HCT116 (cell line): ENCODE measurements at regions not wholly inside any gene's neighbourhood (a gene's known extent, or its start where the extent isn't known, plus 50 kb on each side); places are given as distances from the start of the nearest gene placed in this dataset.

Source experiments
- ATAC-seq: fragments of 200-7000 bp; cut with Tn5 transposase; 2 replicates; pipeline ENCODE4 v1.9.1; 2020; ENCODE audit warnings: mild to moderate bottlenecking, moderate library complexity
- BruUV-seq: library from RNA; stranded (reverse); fragments of 400-500 nt; replicated peaks from 2 replicates; lab custom pipeline; 2021; lab: Mats Ljungman, UMichigan
- CTCF ChIA-PET: fragments of 300-600 bp; sonication (Branson Sonifier 250); formaldehyde crosslinking; loops from one replicate; lab custom pipeline; 2021; ENCODE audit warnings: antibody characterized with exemption; lab: Charles Lee
- POLR2A ChIA-PET: fragments of 300-600, 350-600 bp; sonication (Branson Sonifier 250); formaldehyde crosslinking; loops from one replicate; lab custom pipeline; 2021; ENCODE audit warnings: antibody characterized with exemption; lab: Charles Lee
- RAD21 ChIA-PET, 2 experiments: fragments of 300-600 bp; sonication (Branson Sonifier 250); formaldehyde crosslinking; loops; one replicate each; lab custom pipeline; 2023; ENCODE audit warnings: low total read pairs in 2 of 2; ENCODE audit not compliant: uncharacterized antibody in 2 of 2, unreplicated experiment in 2 of 2, low non-redundant PET in 1 of 2; lab: Charles Lee
- DNase-seq: peaks from one replicate; pipeline ENCODE4 v3.0.0-alpha.2; 2010; ENCODE audit warnings: low read depth, low spot score
- H2AFZ ChIP-seq: fragments of 200-600 bp; shearing (Covaris generic), sonication (generic); 2 replicates; pipeline ENCODE4 v1.6.1; 2017; ENCODE audit warnings: low read depth, mixed run types, mixed read lengths, antibody characterized with exemption, low read length; ENCODE audit not compliant: poor library complexity, severe bottlenecking
- H3K27ac ChIP-seq: 2 replicates; pipeline ENCODE4 v1.5.1; 2012; ENCODE audit warnings: low read depth, low read length
- H3K27me3 ChIP-seq: fragments of 200-600 bp; sonication (generic); 2 replicates; pipeline ENCODE4 v1.6.1; 2016; ENCODE audit warnings: mixed run types, low read length, mixed read lengths; ENCODE audit not compliant: insufficient read depth
- H3K36me3 ChIP-seq, 2 experiments: fragments of 200-500 bp in 1 of 2; fragments of 200-600 bp in 1 of 2; sonication (Bioruptor generic) in 1 of 2; sonication (generic) in 1 of 2; 2 replicates each; pipeline versions ENCODE4 v1.5.1 to v1.6.1; 2014 to 2016; ENCODE audit warnings: low read length in 2 of 2, inconsistent platforms in 1 of 2, mixed read lengths in 1 of 2, mixed run types in 1 of 2; ENCODE audit not compliant: insufficient read depth in 2 of 2, control insufficient read depth in 1 of 2
- H3K4me1 ChIP-seq, 2 experiments: fragments of 200-600 bp in 1 of 2; sonication (generic) in 1 of 2; 2 replicates each; pipeline versions ENCODE4 v1.5.1 to v1.6.1; 2012 to 2017; ENCODE audit warnings: low read length in 2 of 2, inconsistent platforms in 1 of 2, mild to moderate bottlenecking in 1 of 2, mixed read lengths in 1 of 2, mixed run types in 1 of 2, moderate library complexity in 1 of 2; ENCODE audit not compliant: insufficient read depth in 2 of 2, control insufficient read depth in 1 of 2
- H3K4me2 ChIP-seq: fragments of 200-600 bp; sonication (generic); 2 replicates; pipeline ENCODE4 v1.6.1; 2017; ENCODE audit warnings: mixed run types, low read length, mixed read lengths
- H3K4me3 ChIP-seq, 2 experiments: fragments of 200-600 bp in 1 of 2; sonication (generic) in 1 of 2; replicated peaks in 1 of 2; 2 replicates each; pipeline ENCODE4 v1.5.1; 2011 to 2016; ENCODE audit warnings: low read length in 2 of 2, control low read depth in 1 of 2, low read depth in 1 of 2, mild to moderate bottlenecking in 1 of 2, mixed read lengths in 1 of 2, mixed run types in 1 of 2
- H3K79me2 ChIP-seq: fragments of 200-600 bp; sonication (generic); 2 replicates; pipeline ENCODE4 v1.6.1; 2017; ENCODE audit warnings: mild to moderate bottlenecking, mixed run types, low read length, moderate library complexity, mixed read lengths; ENCODE audit not compliant: insufficient read depth
- H3K9ac ChIP-seq: fragments of 200-600 bp; sonication (generic); 2 replicates; pipeline ENCODE4 v1.6.1; 2016; ENCODE audit warnings: low read length, mixed read lengths
- H3K9me2 ChIP-seq: fragments of 200-600 bp; sonication (generic), shearing (Covaris generic); 2 replicates; pipeline ENCODE4 v1.6.1; 2017; ENCODE audit warnings: mixed run types, mild to moderate bottlenecking, moderate library complexity; ENCODE audit not compliant: insufficient read depth
- H3K9me3 ChIP-seq, 2 experiments: fragments of 200-500 bp in 1 of 2; fragments of 200-600 bp in 1 of 2; sonication (Bioruptor generic) in 1 of 2; sonication (generic) in 1 of 2; 2 replicates each; pipeline ENCODE4 v1.6.1; 2014 to 2017; ENCODE audit warnings: low read length in 2 of 2, mixed read lengths in 2 of 2, inconsistent platforms in 1 of 2, low read depth in 1 of 2, mild to moderate bottlenecking in 1 of 2, mixed run types in 1 of 2, moderate library complexity in 1 of 2; ENCODE audit not compliant: control insufficient read depth in 1 of 2, insufficient read depth in 1 of 2
- H4K20me1 ChIP-seq: fragments of 200-600 bp; sonication (generic), shearing (Covaris generic); 2 replicates; pipeline ENCODE4 v1.6.1; 2017; ENCODE audit warnings: mixed run types, mild to moderate bottlenecking, moderate library complexity; ENCODE audit not compliant: insufficient read depth
- CTCF ChIP-seq, 3 experiments: fragments of 200-600 bp in 1 of 3; sonication (generic) in 1 of 3; IDR thresholded peaks in 2 of 3; conservative IDR thresholded peaks in 1 of 3; 2 replicates each; pipeline ENCODE4 v1.5.1; 2012 to 2017; ENCODE audit warnings: low read depth in 2 of 3, low read length in 2 of 3, antibody characterized with exemption in 1 of 3, borderline replicate concordance in 1 of 3, control low read depth in 1 of 3, mild to moderate bottlenecking in 1 of 3, mixed read lengths in 1 of 3, mixed run types in 1 of 3, moderate library complexity in 1 of 3; ENCODE audit not compliant: insufficient read depth in 1 of 3
- POLR2AphosphoS5 ChIP-seq: IDR thresholded peaks from 2 replicates; pipeline ENCODE4 v1.6.1; 2011; ENCODE audit warnings: mild to moderate bottlenecking, low read depth, low read length, moderate library complexity
- RAD21 ChIP-seq: IDR thresholded peaks from 2 replicates; pipeline ENCODE4 v1.6.1; 2012; ENCODE audit warnings: low read depth, mild to moderate bottlenecking
- ZBTB33 ChIP-seq: IDR thresholded peaks from 2 replicates; pipeline ENCODE4 v1.6.1; 2011; ENCODE audit warnings: mild to moderate bottlenecking, low read length, moderate library complexity; ENCODE audit not compliant: insufficient replicate concordance; ENCODE audit errors: extremely low read depth
- intact Hi-C: fragments of 100-400 bp; cut with micrococcal nuclease; formaldehyde crosslinking; loops from 2 replicates; pipeline ENCODE4 v1.10.0; 2022

- H3K4me2 ChIP-seq: no peak overlapping the region
- TF ChIP-seq ZBTB33 (no peak), CTCF (IDR thresholded peaks at IDR 0.05 in 2 of 3, conservative IDR thresholded peaks at IDR 0.05 in 1 of 3; ENCODE audit: borderline replicate concordance in 1 of 3, insufficient read depth in 1 of 3, low read depth in 2 of 3, low read length in 2 of 3) (peak in 2 of 3 experiments; percentile 44 to 46; a peak in 3 of 6 replicates), RAD21 (peak; percentile 40), POLR2AphosphoS5 (no peak)
- ChIA-PET CTCF (interaction anchor here (1.2 kb wide), 1 partner anchor 12 kb away, joined by 3 read pairs; no protein-coding TSS in a partner anchor), RAD21 (no interaction called here), POLR2A (no interaction called here)
- H3K9ac ChIP-seq: no peak overlapping the region
- no peaks in the 10 kb centered on the region for H3K36me3 ChIP-seq
- H3K4me1 ChIP-seq: no peaks in the 10 kb centered on the region
- no peaks in the 10 kb centered on the region for H3K9me3 ChIP-seq
- H3K27ac ChIP-seq: no peak overlapping the region
- no peak overlapping the region for H2AFZ ChIP-seq
- H3K79me2 ChIP-seq: no peaks in the 10 kb centered on the region
- DNase-seq (peak; percentile 2), ATAC-seq (no peak)
- H3K27me3 ChIP-seq: no peaks in the 10 kb centered on the region
- H3K9me2 ChIP-seq: no peaks in the 10 kb centered on the region
- no peak overlapping the region for H3K4me3 ChIP-seq
- no TSS peak for BruUV-seq
- intact Hi-C loops: loop anchor here (10.0 kb wide), 1 partner anchor 202 kb away; no protein-coding TSS in a partner anchor
- H4K20me1 ChIP-seq: no peaks in the 10 kb centered on the region
These were observed 226.4 kb downstream of the MAGEB5 start for GRCh38 chrX:26442340-26442739.
